Activated gamma-delta T cell treated with anti-CD3 and anti-CD28 coated beads, Interleukin-2, amount 50 U/mL, for 16 hours (primary cell): ENCODE measurements at regions not wholly inside any gene's neighbourhood (a gene's known extent, or its start where the extent isn't known, plus 50 kb on each side); places are given as distances from the start of the nearest gene placed in this dataset.

Source experiments
- DNase-seq: peaks from one replicate; pipeline ENCODE4 v3.0.0-alpha.2; 2020; ENCODE audit warnings: low read depth

- no peak for DNase-seq
These were observed 504.7 kb upstream of the NR2F2 start for GRCh38 chr15:95825671-95826411.

- no peak for DNase-seq
These were observed 503.9 kb upstream of the NR2F2 start for GRCh38 chr15:95826412-95827195.

GRCh38 chr15:95829062-95829461 lies 501.4 kb upstream of the NR2F2 start:
- no peak for DNase-seq

GRCh38 chr15:95830281-95830680 lies 500.2 kb upstream of the NR2F2 start:
- no peak for DNase-seq

GRCh38 chr15:95832668-95833067 lies 497.8 kb upstream of the NR2F2 start:
- DNase-seq = no peak

GRCh38 chr15:95834028-95834804 lies 496.3 kb upstream of the NR2F2 start:
- no peak for DNase-seq

- no peak for DNase-seq
These were observed 494.0 kb upstream of the NR2F2 start for GRCh38 chr15:95836536-95836935.

- DNase-seq = no peak
These were observed 493.0 kb upstream of the NR2F2 start for GRCh38 chr15:95837341-95838004.

GRCh38 chr15:95839367-95839782 lies 491.1 kb upstream of the NR2F2 start:
- no peak for DNase-seq

- DNase-seq = no peak
These were observed 490.5 kb upstream of the NR2F2 start for GRCh38 chr15:95840004-95840403.

- DNase-seq = no peak
These were observed 489.6 kb upstream of the NR2F2 start for GRCh38 chr15:95840855-95841254.

GRCh38 chr15:95842576-95842975 lies 487.9 kb upstream of the NR2F2 start:
- no peak for DNase-seq

GRCh38 chr15:95843241-95843910 lies 487.1 kb upstream of the NR2F2 start:
- no peak for DNase-seq

GRCh38 chr15:95845862-95846515 lies 484.5 kb upstream of the NR2F2 start:
- DNase-seq = no peak

- DNase-seq = no peak
These were observed 482.4 kb upstream of the NR2F2 start for GRCh38 chr15:95848126-95848525.

GRCh38 chr15:95850837-95851236 lies 479.7 kb upstream of the NR2F2 start:
- no peak for DNase-seq

GRCh38 chr15:95853350-95853749 lies 477.1 kb upstream of the NR2F2 start:
- no peak for DNase-seq

GRCh38 chr15:95857124-95857757 lies 473.3 kb upstream of the NR2F2 start:
- no peak for DNase-seq

- no peak for DNase-seq
These were observed 472.7 kb upstream of the NR2F2 start for GRCh38 chr15:95857758-95858157.

- no peak for DNase-seq
These were observed 470.1 kb upstream of the NR2F2 start for GRCh38 chr15:95860406-95860805.

GRCh38 chr15:95864467-95864886 lies 466.0 kb upstream of the NR2F2 start:
- no peak for DNase-seq
